ENCODE measurements at regions not wholly inside any gene's neighbourhood (a gene's known extent, or its start where the extent isn't known, plus 50 kb on each side); places are given as distances from the start of the nearest gene placed in this dataset.

- TF ChIP-seq CTCF (IDR thresholded peaks at IDR 0.05), result no peak
- TF ChIP-seq POLR2A (IDR thresholded peaks at IDR 0.05), result no peak
These were observed 163.6 kb upstream of the ANK2 start for GRCh38 chr4:112885897-112886296.
